ENCODE measurements at regions not wholly inside any gene's neighbourhood (a gene's known extent, or its start where the extent isn't known, plus 50 kb on each side); places are given as distances from the start of the nearest gene placed in this dataset.
"Not testable (repeated sequence)": the region's sequence is repeated elsewhere in the genome, so short reads cannot be mapped to it uniquely, and the experiment has no call there.

GRCh38 chr2:110285002-110285401 lies 72.7 kb upstream of the MTLN start:
- not testable (repeated sequence) for TF ChIP-seq CTCF (IDR thresholded peaks at IDR 0.05; ENCODE audit: insufficient read depth, low read depth, low read length); EZH2 (IDR thresholded peaks at IDR 0.05; ENCODE audit: insufficient read depth, low read length)
